PC-9 (cell line): ENCODE measurements at regions not wholly inside any gene's neighbourhood (a gene's known extent, or its start where the extent isn't known, plus 50 kb on each side); places are given as distances from the start of the nearest gene placed in this dataset.

Source experiments
- BruUV-seq: library from RNA; stranded (reverse); fragments of 400-500 nt; replicated peaks from 2 replicates; lab custom pipeline; 2021; lab: Mats Ljungman, UMichigan
- CTCF ChIA-PET: fragments of 300-600 bp; sonication (Branson Sonifier 250); formaldehyde crosslinking; loops from one replicate; lab custom pipeline; 2022; ENCODE audit warnings: antibody characterized with exemption; lab: Charles Lee
- POLR2A ChIA-PET: fragments of 300-600 bp; sonication (Branson Sonifier 250); formaldehyde crosslinking; loops from one replicate; lab custom pipeline; 2022; ENCODE audit warnings: antibody characterized with exemption; ENCODE audit not compliant: unreplicated experiment; lab: Charles Lee
- DNase-seq, 2 experiments: peaks; one replicate each; pipeline versions ENCODE4 v3.0.0 to v3.0.0-alpha.2; 2015 to 2022; ENCODE audit warnings: mixed read lengths in 1 of 2
- H2AFZ ChIP-seq: fragments of 200-600 bp; sonication (generic); 2 replicates; pipeline ENCODE4 v1.8.1; 2017; ENCODE audit warnings: antibody characterized with exemption
- H3F3A ChIP-seq: fragments of 200-600 bp; sonication (generic); 2 replicates; pipeline ENCODE4 v1.8.1; 2017; ENCODE audit warnings: antibody characterized with exemption, mild to moderate bottlenecking, low read depth; ENCODE audit not compliant: insufficient read depth
- H3K27ac ChIP-seq: fragments of 200-600 bp; sonication (generic); 2 replicates; pipeline ENCODE4 v1.6.1; 2016; ENCODE audit warnings: mixed run types
- H3K27me3 ChIP-seq: fragments of 200-600 bp; sonication (generic); 2 replicates; pipeline ENCODE4 v1.6.1; 2016; ENCODE audit warnings: low read depth, mixed run types; ENCODE audit not compliant: insufficient read depth
- H3K36me3 ChIP-seq: fragments of 200-600 bp; sonication (generic); 2 replicates; pipeline ENCODE4 v1.6.1; 2016; ENCODE audit warnings: low read depth, mixed run types
- H3K4me1 ChIP-seq: fragments of 200-600 bp; sonication (generic); replicated peaks from 2 replicates; pipeline ENCODE4 v1.6.1; 2016; ENCODE audit warnings: mixed run types; ENCODE audit not compliant: insufficient read depth
- H3K4me2 ChIP-seq: fragments of 200-600 bp; sonication (generic); 2 replicates; pipeline ENCODE4 v1.6.1; 2017; ENCODE audit warnings: mixed run types
- H3K4me3 ChIP-seq: fragments of 200-600 bp; sonication (generic); 2 replicates; pipeline ENCODE4 v1.6.1; 2016; ENCODE audit warnings: mixed run types
- H3K79me2 ChIP-seq: fragments of 200-600 bp; sonication (generic); 2 replicates; pipeline ENCODE4 v1.6.1; 2017; ENCODE audit warnings: low read depth, mixed run types
- H3K9me2 ChIP-seq: fragments of 200-600 bp; sonication (generic); 2 replicates; pipeline ENCODE4 v1.8.1; 2017; ENCODE audit warnings: mild to moderate bottlenecking; ENCODE audit not compliant: insufficient read depth
- H3K9me3 ChIP-seq: fragments of 200-600 bp; sonication (generic); 2 replicates; pipeline ENCODE4 v1.8.1; 2016; ENCODE audit warnings: low read depth; ENCODE audit not compliant: insufficient read depth
- H4K20me1 ChIP-seq: fragments of 200-600 bp; sonication (generic); 2 replicates; pipeline ENCODE4 v1.8.1; 2017; ENCODE audit not compliant: insufficient read depth
- EZH2 ChIP-seq: fragments of 200-600 bp; sonication (generic); IDR thresholded peaks from 2 replicates; pipeline ENCODE4 v1.8.0; 2017; ENCODE audit warnings: antibody characterized with exemption, low read depth
- intact Hi-C: fragments of 100-400 bp; cut with micrococcal nuclease; formaldehyde crosslinking; loops from one replicate; pipeline ENCODE4 v1.10.0; 2022; ENCODE audit not compliant: unreplicated experiment
- TF ChIP-seq, protein P1 (sequence below): fragments of 200-600 bp; sonication (generic); conservative IDR thresholded peaks from 2 replicates; pipeline ENCODE4 v1.6.1; 2017; ENCODE audit warnings: mixed run types, antibody characterized with exemption, mild to moderate bottlenecking, moderate library complexity

DNA sequence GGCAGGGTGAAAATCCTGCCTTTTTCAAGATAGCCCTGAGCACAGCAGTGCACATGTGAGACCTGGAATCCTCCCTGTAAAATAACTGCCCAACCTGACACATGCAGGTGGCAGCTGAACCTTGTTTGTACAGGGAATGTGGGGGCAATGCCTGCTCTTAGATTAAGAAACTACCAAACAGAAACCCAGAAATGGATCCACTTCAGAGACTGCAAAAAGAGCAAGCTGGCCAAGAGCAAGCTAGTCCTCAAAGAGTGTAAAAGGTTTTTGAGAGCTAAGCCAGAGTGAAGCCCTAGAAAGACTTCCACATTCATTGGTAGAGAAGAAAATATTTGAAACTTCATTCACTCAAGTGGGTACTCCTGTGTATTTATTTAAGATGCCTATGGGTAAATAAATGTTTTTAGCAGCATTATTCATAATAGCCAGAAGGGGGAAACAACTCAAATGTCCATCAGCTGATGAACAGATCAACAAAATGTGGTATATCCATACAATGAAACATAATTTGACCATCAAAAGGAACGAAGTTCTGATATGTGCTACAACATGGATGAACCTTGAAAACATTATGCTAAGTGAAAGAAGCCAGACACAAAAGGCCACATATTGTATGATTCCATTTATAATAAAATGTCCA is 96.0 kb upstream of the TSC22D2 start:
- Histone ChIP-seq H3K27me3 (no peaks in the 10 kb centered on the region), H2AFZ (no peak overlapping the region), H3K4me1 (peaks cover 37% of the 10 kb centered on the region), H3K9me3 (peaks cover 16% of the 10 kb centered on the region; the same call in 1 of the 2 replicates), H3K9me2 (no peaks in the 10 kb centered on the region), H3K4me2 (no peak overlapping the region), H3K4me3 (no peak overlapping the region), H3K36me3 (no peaks in the 10 kb centered on the region), H3K27ac (no peak overlapping the region), H3F3A (no peaks in the 10 kb centered on the region), H3K79me2 (no peaks in the 10 kb centered on the region), H4K20me1 (no peaks in the 10 kb centered on the region)
- intact Hi-C loops, result no loop called here
- no TSS peak for BruUV-seq
- ChIA-PET POLR2A (no interaction called here), CTCF (no interaction called here)
- TF ChIP-seq, protein P1, sequence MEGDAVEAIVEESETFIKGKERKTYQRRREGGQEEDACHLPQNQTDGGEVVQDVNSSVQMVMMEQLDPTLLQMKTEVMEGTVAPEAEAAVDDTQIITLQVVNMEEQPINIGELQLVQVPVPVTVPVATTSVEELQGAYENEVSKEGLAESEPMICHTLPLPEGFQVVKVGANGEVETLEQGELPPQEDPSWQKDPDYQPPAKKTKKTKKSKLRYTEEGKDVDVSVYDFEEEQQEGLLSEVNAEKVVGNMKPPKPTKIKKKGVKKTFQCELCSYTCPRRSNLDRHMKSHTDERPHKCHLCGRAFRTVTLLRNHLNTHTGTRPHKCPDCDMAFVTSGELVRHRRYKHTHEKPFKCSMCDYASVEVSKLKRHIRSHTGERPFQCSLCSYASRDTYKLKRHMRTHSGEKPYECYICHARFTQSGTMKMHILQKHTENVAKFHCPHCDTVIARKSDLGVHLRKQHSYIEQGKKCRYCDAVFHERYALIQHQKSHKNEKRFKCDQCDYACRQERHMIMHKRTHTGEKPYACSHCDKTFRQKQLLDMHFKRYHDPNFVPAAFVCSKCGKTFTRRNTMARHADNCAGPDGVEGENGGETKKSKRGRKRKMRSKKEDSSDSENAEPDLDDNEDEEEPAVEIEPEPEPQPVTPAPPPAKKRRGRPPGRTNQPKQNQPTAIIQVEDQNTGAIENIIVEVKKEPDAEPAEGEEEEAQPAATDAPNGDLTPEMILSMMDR, result peak; percentile 30; the same call in 1 of the 2 replicates
- no peak for TF ChIP-seq EZH2
- no peak for DNase-seq

GRCh38 chr3:150311156-150311555 is 96.9 kb upstream of the TSC22D2 start:
- Histone ChIP-seq H3K79me2 (no peaks in the 10 kb centered on the region), H4K20me1 (no peaks in the 10 kb centered on the region), H3K9me3 (peaks cover 16% of the 10 kb centered on the region; the same call in 1 of the 2 replicates), H3K9me2 (no peaks in the 10 kb centered on the region), H3K4me2 (no peak overlapping the region), H3K27me3 (no peaks in the 10 kb centered on the region), H2AFZ (no peak overlapping the region), H3K36me3 (no peaks in the 10 kb centered on the region), H3K4me3 (no peak overlapping the region), H3K4me1 (peaks cover 28% of the 10 kb centered on the region), H3K27ac (no peak overlapping the region), H3F3A (no peaks in the 10 kb centered on the region)
- ChIA-PET CTCF (no interaction called here), POLR2A (no interaction called here)
- BruUV-seq, result no TSS peak
- no peak for DNase-seq
- TF ChIP-seq, protein P1, result no peak
- TF ChIP-seq EZH2, result no peak
- intact Hi-C loops, result no loop called here

DNA sequence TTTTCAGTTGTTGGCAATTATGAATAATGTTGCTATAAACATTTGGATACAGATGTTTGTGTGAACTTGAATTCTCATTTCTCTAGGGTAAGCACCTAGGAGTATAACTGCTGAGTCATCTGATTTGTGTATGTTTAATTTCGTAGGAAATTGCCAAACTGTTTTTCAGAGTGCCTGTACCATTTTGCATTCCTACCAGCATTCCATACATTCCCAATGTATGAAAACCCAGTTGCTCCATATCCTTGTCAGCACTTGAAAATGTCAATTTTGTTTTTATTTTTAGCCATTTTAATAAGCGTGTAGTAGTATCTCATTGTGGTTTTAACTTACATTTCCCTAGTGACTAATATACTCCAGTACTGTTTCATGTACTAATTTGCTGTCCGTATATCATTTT is 98.5 kb upstream of the TSC22D2 start:
- TF ChIP-seq EZH2, result no peak
- TF ChIP-seq, protein P1, result no peak

More for the DNA sequence above, 98.5 kb upstream of the TSC22D2 start:
- BruUV-seq, result no TSS peak
- Histone ChIP-seq H3K27me3 (no peaks in the 10 kb centered on the region), H3K9me3 (peaks cover 16% of the 10 kb centered on the region; the same call in 1 of the 2 replicates), H3K9me2 (no peaks in the 10 kb centered on the region), H3K4me2 (no peak overlapping the region), H4K20me1 (no peaks in the 10 kb centered on the region), H3K36me3 (no peaks in the 10 kb centered on the region), H3K27ac (no peak overlapping the region), H2AFZ (no peak overlapping the region), H3K4me3 (no peak overlapping the region), H3K79me2 (no peaks in the 10 kb centered on the region), H3K4me1 (peaks cover 12% of the 10 kb centered on the region), H3F3A (no peaks in the 10 kb centered on the region)
- DNase-seq, result no peak
- ChIA-PET CTCF (no interaction called here), POLR2A (no interaction called here)
- intact Hi-C loops, result no loop called here
